ENCODE measurements at regions not wholly inside any gene's neighbourhood (a gene's known extent, or its start where the extent isn't known, plus 50 kb on each side); places are given as distances from the start of the nearest gene placed in this dataset.
"Not testable (repeated sequence)": the region's sequence is repeated elsewhere in the genome, so short reads cannot be mapped to it uniquely, and the experiment has no call there.

- H3K4me1 ChIP-seq (ENCODE audit: insufficient read depth, low read length), result peaks cover 8% of the 10 kb centered on the region; the same call in 1 of the 2 replicates
- no peak overlapping the region for H3K4me3 ChIP-seq (ENCODE audit: low read length)
- no peaks in the 10 kb centered on the region for H3K36me3 ChIP-seq (ENCODE audit: insufficient read depth, low read depth, low read length)
- H3K27me3 ChIP-seq (ENCODE audit: insufficient read depth, low read length), result peaks cover 31% of the 10 kb centered on the region
- no peak overlapping the region for H3K27ac ChIP-seq (ENCODE audit: low read length)
- H3K9me3 ChIP-seq (ENCODE audit: insufficient read depth, low read depth, low read length), result no peaks in the 10 kb centered on the region
- H3K9ac ChIP-seq (ENCODE audit: low read depth, low read length), result no peak overlapping the region
Measured at GRCh38 chr20:11689262-11689661, 228.4 kb upstream of the BTBD3 start.

GRCh38 chr20:11691766-11692165 is 225.9 kb upstream of the BTBD3 start:
- H3K9me3 ChIP-seq (ENCODE audit: insufficient read depth, low read depth, low read length), result no peaks in the 10 kb centered on the region
- peaks cover 17% of the 10 kb centered on the region for H3K27me3 ChIP-seq (ENCODE audit: insufficient read depth, low read length)
- H3K36me3 ChIP-seq (ENCODE audit: insufficient read depth, low read depth, low read length), result no peaks in the 10 kb centered on the region
- H3K4me3 ChIP-seq (ENCODE audit: low read length), result no peak overlapping the region
- H3K9ac ChIP-seq (ENCODE audit: low read depth, low read length), result no peak overlapping the region
- no peaks in the 10 kb centered on the region for H3K4me1 ChIP-seq (ENCODE audit: insufficient read depth, low read length)
- H3K27ac ChIP-seq (ENCODE audit: low read length), result no peak overlapping the region

DNA sequence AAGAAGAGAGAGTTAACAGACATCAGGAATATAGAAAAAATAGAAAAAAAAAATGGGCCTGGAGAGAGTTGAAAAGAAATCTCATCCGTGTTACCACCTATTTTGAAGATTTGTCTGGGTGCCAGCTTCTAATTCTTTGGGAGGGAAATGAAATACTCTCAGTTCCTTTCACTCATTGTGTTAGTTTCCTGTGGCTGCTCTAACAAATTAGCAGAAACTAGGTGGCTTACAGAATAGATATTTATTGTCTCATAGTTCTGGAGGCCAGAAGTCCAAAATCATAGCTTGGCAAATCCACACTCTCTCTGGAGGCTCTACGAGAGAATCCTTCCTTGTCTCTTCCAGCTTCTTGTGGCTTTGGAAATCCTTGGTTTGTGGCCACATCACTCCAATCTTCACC is 225.1 kb upstream of the BTBD3 start:
- Histone ChIP-seq H3K4me1 (ENCODE audit: insufficient read depth, low read length) (no peaks in the 10 kb centered on the region), H3K9ac (ENCODE audit: low read depth, low read length) (no peak overlapping the region), H3K27me3 (ENCODE audit: insufficient read depth, low read length) (peaks cover 9% of the 10 kb centered on the region), H3K4me3 (ENCODE audit: low read length) (no peak overlapping the region), H3K36me3 (ENCODE audit: insufficient read depth, low read depth, low read length) (no peaks in the 10 kb centered on the region), H3K27ac (ENCODE audit: low read length) (no peak overlapping the region), H3K9me3 (ENCODE audit: insufficient read depth, low read depth, low read length) (peaks cover 4% of the 10 kb centered on the region)

DNA sequence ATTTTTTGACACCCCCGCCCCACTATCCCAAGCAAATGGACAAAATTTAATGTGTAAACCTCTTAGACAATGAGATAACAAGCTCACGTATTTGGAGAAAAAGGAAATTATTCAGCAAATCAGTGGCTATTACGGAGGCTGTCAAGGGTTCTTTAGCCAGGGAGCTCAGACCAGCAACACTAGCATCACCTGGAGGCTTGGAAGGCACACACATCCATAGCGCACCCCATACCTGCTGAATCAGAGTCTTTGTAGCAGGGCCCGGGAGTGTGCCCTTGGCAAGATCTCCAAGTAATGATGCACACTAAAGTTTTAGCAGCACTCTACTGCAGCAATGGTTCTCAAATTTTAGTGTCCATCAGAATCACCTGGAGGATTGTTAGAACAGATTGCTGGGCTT is 223.2 kb upstream of the BTBD3 start:
- H3K27ac ChIP-seq (ENCODE audit: low read length), result no peak overlapping the region
- H3K36me3 ChIP-seq (ENCODE audit: insufficient read depth, low read depth, low read length), result no peaks in the 10 kb centered on the region
- no peaks in the 10 kb centered on the region for H3K4me1 ChIP-seq (ENCODE audit: insufficient read depth, low read length)
- H3K4me3 ChIP-seq (ENCODE audit: low read length), result no peak overlapping the region
- peaks cover 4% of the 10 kb centered on the region for H3K9me3 ChIP-seq (ENCODE audit: insufficient read depth, low read depth, low read length)
- no peaks in the 10 kb centered on the region for H3K27me3 ChIP-seq (ENCODE audit: insufficient read depth, low read length)
- no peak overlapping the region for H3K9ac ChIP-seq (ENCODE audit: low read depth, low read length)

- Histone ChIP-seq H3K4me1 (ENCODE audit: insufficient read depth, low read length) (no peaks in the 10 kb centered on the region), H3K9ac (ENCODE audit: low read depth, low read length) (no peak overlapping the region), H3K36me3 (ENCODE audit: insufficient read depth, low read depth, low read length) (no peaks in the 10 kb centered on the region), H3K4me3 (ENCODE audit: low read length) (no peak overlapping the region), H3K27ac (ENCODE audit: low read length) (no peak overlapping the region), H3K9me3 (ENCODE audit: insufficient read depth, low read depth, low read length) (peaks cover 4% of the 10 kb centered on the region), H3K27me3 (ENCODE audit: insufficient read depth, low read length) (no peaks in the 10 kb centered on the region)
Measured at GRCh38 chr20:11697055-11697454, 220.6 kb upstream of the BTBD3 start.

DNA sequence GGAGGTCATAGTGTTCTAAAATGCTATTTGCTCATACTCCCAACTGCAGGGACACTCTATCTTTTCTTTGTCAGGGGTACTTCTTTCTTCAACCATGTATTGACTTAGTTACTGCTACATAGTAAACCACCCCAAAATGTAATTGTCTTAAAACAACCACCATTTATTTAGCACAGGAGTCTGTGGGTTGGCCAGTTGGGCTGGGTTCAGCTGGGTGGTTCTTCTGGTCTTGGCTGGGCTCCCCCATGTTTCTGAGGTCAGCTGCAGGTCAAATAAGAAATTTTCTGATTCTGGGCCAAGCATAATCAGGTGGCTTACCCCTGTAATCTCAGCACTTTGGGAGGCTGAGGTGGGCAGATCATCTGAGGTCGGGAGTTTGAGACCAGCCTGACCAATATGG is 220.0 kb upstream of the BTBD3 start:
- no peaks in the 10 kb centered on the region for H3K4me1 ChIP-seq (ENCODE audit: insufficient read depth, low read length)
- H3K9me3 ChIP-seq (ENCODE audit: insufficient read depth, low read depth, low read length), result peaks cover 4% of the 10 kb centered on the region
- H3K36me3 ChIP-seq (ENCODE audit: insufficient read depth, low read depth, low read length), result no peaks in the 10 kb centered on the region
- no peak overlapping the region for H3K9ac ChIP-seq (ENCODE audit: low read depth, low read length)
- H3K27me3 ChIP-seq (ENCODE audit: insufficient read depth, low read length), result no peaks in the 10 kb centered on the region
- H3K4me3 ChIP-seq (ENCODE audit: low read length), result no peak overlapping the region
- H3K27ac ChIP-seq (ENCODE audit: low read length), result no peak overlapping the region

DNA sequence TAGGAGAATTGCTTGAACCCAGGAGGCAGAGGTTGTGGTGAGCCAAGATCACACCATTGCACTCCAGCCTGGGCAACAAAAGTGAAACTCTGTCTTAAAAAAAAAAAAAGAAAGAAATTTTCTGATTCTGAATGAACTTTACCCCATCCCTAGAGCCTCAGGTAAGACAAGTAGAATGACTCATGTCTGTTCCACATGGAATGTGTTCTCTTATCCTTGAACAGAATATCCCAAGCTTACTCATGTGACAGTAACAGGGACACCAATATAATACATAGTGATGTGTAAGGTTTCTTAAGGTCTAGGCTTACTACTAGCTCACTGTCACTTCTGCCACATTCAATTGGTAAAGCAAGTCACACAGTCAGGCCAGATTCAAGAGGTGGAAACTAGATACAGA is 219.6 kb upstream of the BTBD3 start:
- Histone ChIP-seq H3K9me3 (ENCODE audit: insufficient read depth, low read depth, low read length) (peaks cover 4% of the 10 kb centered on the region), H3K4me3 (ENCODE audit: low read length) (no peak overlapping the region), H3K27me3 (ENCODE audit: insufficient read depth, low read length) (no peaks in the 10 kb centered on the region), H3K4me1 (ENCODE audit: insufficient read depth, low read length) (no peaks in the 10 kb centered on the region), H3K27ac (ENCODE audit: low read length) (no peak overlapping the region), H3K36me3 (ENCODE audit: insufficient read depth, low read depth, low read length) (no peaks in the 10 kb centered on the region), H3K9ac (ENCODE audit: low read depth, low read length) (no peak overlapping the region)

- no peaks in the 10 kb centered on the region for H3K27me3 ChIP-seq (ENCODE audit: insufficient read depth, low read length)
- H3K36me3 ChIP-seq (ENCODE audit: insufficient read depth, low read depth, low read length), result no peaks in the 10 kb centered on the region
- H3K27ac ChIP-seq (ENCODE audit: low read length), result no peak overlapping the region
- H3K9ac ChIP-seq (ENCODE audit: low read depth, low read length), result no peak overlapping the region
- no peaks in the 10 kb centered on the region for H3K4me1 ChIP-seq (ENCODE audit: insufficient read depth, low read length)
- H3K4me3 ChIP-seq (ENCODE audit: low read length), result no peak overlapping the region
- peaks cover 4% of the 10 kb centered on the region for H3K9me3 ChIP-seq (ENCODE audit: insufficient read depth, low read depth, low read length)
Measured at GRCh38 chr20:11700831-11701230, 216.9 kb upstream of the BTBD3 start.

DNA sequence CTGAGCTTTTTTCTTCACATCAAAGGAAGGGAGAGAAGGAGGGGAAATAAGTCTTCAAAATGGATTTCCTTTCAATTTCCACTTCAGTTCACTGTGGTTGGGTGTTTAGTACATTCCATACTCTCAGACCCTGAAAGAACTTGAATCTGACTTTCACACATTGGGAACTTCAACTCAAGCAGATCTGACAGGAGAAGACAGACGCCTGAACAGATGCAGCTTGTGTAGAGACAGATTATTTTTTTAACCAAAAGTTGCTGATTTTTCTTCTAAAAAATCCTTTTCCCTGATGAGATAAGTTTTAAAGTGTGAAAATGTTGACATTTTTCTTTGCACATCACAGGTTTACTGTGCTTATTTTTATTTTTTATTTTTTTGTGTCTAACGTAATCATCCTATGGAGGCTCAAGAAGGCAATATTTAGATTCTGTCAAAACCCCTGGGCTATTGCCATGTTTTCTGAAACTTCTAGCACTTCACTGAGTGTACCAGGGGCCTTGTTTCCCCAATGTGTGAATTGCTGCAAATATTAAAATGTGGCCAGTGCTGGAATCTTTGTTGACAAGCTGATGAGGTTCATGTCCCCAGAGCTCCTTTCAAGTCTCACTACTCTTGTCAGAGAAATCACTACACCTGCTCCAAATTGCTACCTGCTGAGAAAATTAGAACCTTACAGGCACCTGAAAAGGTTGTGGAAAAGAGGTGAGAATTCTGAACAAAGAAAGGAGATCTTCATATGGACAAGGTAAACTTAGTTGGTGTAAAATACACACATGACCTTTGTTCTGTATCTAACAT is 214.8 kb upstream of the BTBD3 start:
- Histone ChIP-seq H3K27ac (ENCODE audit: low read length) (no peak overlapping the region), H3K4me1 (ENCODE audit: insufficient read depth, low read length) (no peaks in the 10 kb centered on the region), H3K36me3 (ENCODE audit: insufficient read depth, low read depth, low read length) (no peaks in the 10 kb centered on the region), H3K27me3 (ENCODE audit: insufficient read depth, low read length) (no peaks in the 10 kb centered on the region), H3K4me3 (ENCODE audit: low read length) (no peak overlapping the region), H3K9ac (ENCODE audit: low read depth, low read length) (no peak overlapping the region), H3K9me3 (ENCODE audit: insufficient read depth, low read depth, low read length) (no peaks in the 10 kb centered on the region; the same call in none of the 2 replicates)

GRCh38 chr20:11705512-11705911 is 212.2 kb upstream of the BTBD3 start:
- Histone ChIP-seq H3K4me1 (ENCODE audit: insufficient read depth, low read length) (no peaks in the 10 kb centered on the region), H3K9me3 (ENCODE audit: insufficient read depth, low read depth, low read length) (no peaks in the 10 kb centered on the region; the same call in 1 of the 2 replicates), H3K27me3 (ENCODE audit: insufficient read depth, low read length) (no peaks in the 10 kb centered on the region), H3K4me3 (ENCODE audit: low read length) (no peak overlapping the region), H3K27ac (ENCODE audit: low read length) (no peak overlapping the region), H3K9ac (ENCODE audit: low read depth, low read length) (no peak overlapping the region), H3K36me3 (ENCODE audit: insufficient read depth, low read depth, low read length) (no peaks in the 10 kb centered on the region)

DNA sequence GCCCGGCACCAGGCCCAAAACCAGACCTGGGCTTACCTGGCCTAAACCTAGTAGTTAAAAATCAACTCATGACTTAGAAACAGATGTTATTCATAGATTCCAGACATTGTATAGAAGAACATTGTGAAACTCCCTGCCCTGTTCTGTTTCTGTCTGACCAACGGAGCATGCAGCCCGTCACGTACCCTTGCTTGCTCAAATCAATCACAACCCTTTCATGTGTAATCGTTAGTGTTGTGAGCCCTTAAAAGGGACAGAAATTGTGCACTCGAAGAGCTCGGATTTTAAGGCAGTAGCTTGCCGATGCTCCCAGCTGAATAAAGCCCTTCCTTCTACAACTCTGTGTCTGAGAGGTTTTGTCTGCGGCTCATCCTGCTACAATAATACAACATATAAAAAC is 209.5 kb upstream of the BTBD3 start:
- not testable (repeated sequence) for H3K9me3 ChIP-seq (ENCODE audit: insufficient read depth, low read depth, low read length); H3K27ac ChIP-seq (ENCODE audit: low read length); H3K27me3 ChIP-seq (ENCODE audit: insufficient read depth, low read length); H3K9ac ChIP-seq (ENCODE audit: low read depth, low read length); H3K4me1 ChIP-seq (ENCODE audit: insufficient read depth, low read length); H3K4me3 ChIP-seq (ENCODE audit: low read length); H3K36me3 ChIP-seq (ENCODE audit: insufficient read depth, low read depth, low read length)

DNA sequence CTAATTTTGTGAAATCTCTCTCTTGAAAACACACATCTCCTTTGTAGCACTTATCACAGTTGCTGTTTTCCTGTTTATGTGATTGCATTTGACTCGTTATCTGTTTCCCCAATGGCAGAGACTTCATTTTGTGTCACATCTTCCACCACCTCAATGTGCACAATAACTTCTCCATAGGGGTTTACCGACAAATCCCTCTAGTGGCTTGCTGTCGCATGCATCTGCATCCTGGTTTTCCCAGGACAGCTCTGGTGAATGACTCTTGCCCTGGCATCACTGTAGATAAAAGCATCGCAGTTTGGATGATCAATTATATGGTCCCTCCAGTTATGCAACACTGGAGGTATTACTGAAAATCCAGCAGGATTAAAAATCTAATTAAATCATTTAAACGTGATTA is 206.5 kb upstream of the BTBD3 start:
- no peak overlapping the region for H3K9ac ChIP-seq (ENCODE audit: low read depth, low read length)
- H3K27me3 ChIP-seq (ENCODE audit: insufficient read depth, low read length), result no peaks in the 10 kb centered on the region
- no peaks in the 10 kb centered on the region for H3K9me3 ChIP-seq (ENCODE audit: insufficient read depth, low read depth, low read length)
- H3K4me1 ChIP-seq (ENCODE audit: insufficient read depth, low read length), result peaks cover 2% of the 10 kb centered on the region; the same call in 1 of the 2 replicates
- no peak overlapping the region for H3K4me3 ChIP-seq (ENCODE audit: low read length)
- no peak overlapping the region for H3K27ac ChIP-seq (ENCODE audit: low read length)
- H3K36me3 ChIP-seq (ENCODE audit: insufficient read depth, low read depth, low read length), result no peaks in the 10 kb centered on the region

Data from iPS-20b (cell line).